OCI-LY7 (cell line): ENCODE measurements at regions not wholly inside any gene's neighbourhood (a gene's known extent, or its start where the extent isn't known, plus 50 kb on each side); places are given as distances from the start of the nearest gene placed in this dataset.

Experiments used
- EZH2phosphoT487 ChIP-seq: fragments of 200-600 bp; sonication (generic); IDR thresholded peaks from 2 replicates; pipeline ENCODE4 v1.6.1; 2018; ENCODE audit warnings: low read depth, borderline replicate concordance, mild to moderate bottlenecking, mixed run types, antibody characterized with exemption, low read length, moderate library complexity, mixed read lengths
- TF ChIP-seq, protein P1 (sequence below): fragments of 200-600 bp; sonication (generic); conservative IDR thresholded peaks from 2 replicates; pipeline ENCODE4 v1.5.1; 2014; ENCODE audit warnings: mild to moderate bottlenecking, antibody characterized with exemption, low read length, moderate library complexity, mixed read lengths

DNA sequence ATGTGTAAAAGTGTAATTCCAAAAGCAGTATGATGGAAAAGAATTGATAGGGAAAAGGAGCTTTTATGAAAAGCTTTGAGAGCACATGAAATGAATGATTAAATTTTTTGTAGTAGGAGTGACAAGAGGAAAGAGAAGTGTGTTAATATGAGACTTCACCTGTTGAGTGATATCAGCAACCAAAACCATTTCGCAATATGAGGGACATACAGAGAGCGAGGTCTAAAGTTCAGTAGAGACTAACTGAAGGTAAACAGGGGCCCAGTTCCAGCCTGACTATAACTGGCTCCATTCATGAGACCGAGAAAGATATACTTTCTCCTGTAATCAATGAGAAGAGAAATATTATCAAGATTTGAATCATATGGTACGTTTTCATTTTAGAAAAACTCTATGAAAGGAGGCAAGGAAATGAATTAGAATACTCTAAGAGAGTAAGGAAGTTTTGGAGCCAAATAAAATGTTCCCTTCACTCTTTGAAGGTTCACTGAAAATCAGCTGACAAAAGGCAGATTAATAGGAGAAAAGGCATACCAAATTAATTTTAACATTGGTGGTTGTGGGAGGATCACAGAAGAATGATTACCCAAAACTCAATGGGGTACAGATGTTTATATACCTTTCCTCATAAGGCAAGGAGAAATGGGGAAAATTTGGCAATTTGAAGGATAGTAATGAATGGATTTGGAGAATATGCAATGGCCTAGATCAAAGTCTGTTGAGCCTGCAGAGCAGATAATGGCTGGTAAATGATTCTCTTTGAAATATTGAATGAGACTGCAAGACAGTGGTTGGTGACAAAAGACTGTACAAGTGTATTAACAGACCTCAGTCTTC lies 932.2 kb downstream of the TDRD15 start:
- TF ChIP-seq, protein P1, sequence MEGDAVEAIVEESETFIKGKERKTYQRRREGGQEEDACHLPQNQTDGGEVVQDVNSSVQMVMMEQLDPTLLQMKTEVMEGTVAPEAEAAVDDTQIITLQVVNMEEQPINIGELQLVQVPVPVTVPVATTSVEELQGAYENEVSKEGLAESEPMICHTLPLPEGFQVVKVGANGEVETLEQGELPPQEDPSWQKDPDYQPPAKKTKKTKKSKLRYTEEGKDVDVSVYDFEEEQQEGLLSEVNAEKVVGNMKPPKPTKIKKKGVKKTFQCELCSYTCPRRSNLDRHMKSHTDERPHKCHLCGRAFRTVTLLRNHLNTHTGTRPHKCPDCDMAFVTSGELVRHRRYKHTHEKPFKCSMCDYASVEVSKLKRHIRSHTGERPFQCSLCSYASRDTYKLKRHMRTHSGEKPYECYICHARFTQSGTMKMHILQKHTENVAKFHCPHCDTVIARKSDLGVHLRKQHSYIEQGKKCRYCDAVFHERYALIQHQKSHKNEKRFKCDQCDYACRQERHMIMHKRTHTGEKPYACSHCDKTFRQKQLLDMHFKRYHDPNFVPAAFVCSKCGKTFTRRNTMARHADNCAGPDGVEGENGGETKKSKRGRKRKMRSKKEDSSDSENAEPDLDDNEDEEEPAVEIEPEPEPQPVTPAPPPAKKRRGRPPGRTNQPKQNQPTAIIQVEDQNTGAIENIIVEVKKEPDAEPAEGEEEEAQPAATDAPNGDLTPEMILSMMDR = no peak
- no peak for TF ChIP-seq EZH2phosphoT487
